NCI-H187 treated with DMSO at 0.1 percent for 48 hours (cell line): ENCODE measurements at regions not wholly inside any gene's neighbourhood (a gene's known extent, or its start where the extent isn't known, plus 50 kb on each side); places are given as distances from the start of the nearest gene placed in this dataset.

Experiments used
- DNase-seq: peaks from one replicate; lab custom pipeline; 2025; lab: John Stamatoyannopoulos, UW

GRCh38 chrX:13147733-13148132 is 103.3 kb upstream of the FAM9C start:
- no peak for DNase-seq

GRCh38 chrX:13147147-13147546 is 102.7 kb upstream of the FAM9C start:
- DNase-seq: no peak

- DNase-seq: no peak
Observed at GRCh38 chrX:13144927-13145655, 100.7 kb upstream of the FAM9C start.

- no peak for DNase-seq
Observed at GRCh38 chrX:13142891-13143290, 98.5 kb upstream of the FAM9C start.

GRCh38 chrX:13140007-13140406 is 95.6 kb upstream of the FAM9C start:
- no peak for DNase-seq

- DNase-seq: no peak
Observed at GRCh38 chrX:13131396-13132137, 87.1 kb upstream of the FAM9C start.

- DNase-seq: no peak
Observed at GRCh38 chrX:13130816-13131215, 86.4 kb upstream of the FAM9C start.

- DNase-seq: no peak
Observed at GRCh38 chrX:13128104-13128503, 83.7 kb upstream of the FAM9C start.

GRCh38 chrX:13126775-13127174 is 82.4 kb upstream of the FAM9C start:
- DNase-seq: no peak

- DNase-seq: no peak
Observed at GRCh38 chrX:13125188-13125587, 80.8 kb upstream of the FAM9C start.

GRCh38 chrX:13123857-13124345 is 79.5 kb upstream of the FAM9C start:
- DNase-seq: no peak

GRCh38 chrX:13123247-13123856 is 78.9 kb upstream of the FAM9C start:
- no peak for DNase-seq

- DNase-seq: no peak
Observed at GRCh38 chrX:13121020-13121555, 76.7 kb upstream of the FAM9C start.

GRCh38 chrX:13120017-13120416 is 75.6 kb upstream of the FAM9C start:
- no peak for DNase-seq

- no peak for DNase-seq
Observed at GRCh38 chrX:13119386-13119785, 75.0 kb upstream of the FAM9C start.

- no peak for DNase-seq
Observed at GRCh38 chrX:13115146-13115855, 70.9 kb upstream of the FAM9C start.

GRCh38 chrX:13112499-13112898 is 68.1 kb upstream of the FAM9C start:
- no peak for DNase-seq

GRCh38 chrX:13110433-13111324 is 66.3 kb upstream of the FAM9C start:
- DNase-seq: no peak

- DNase-seq: no peak
Observed at GRCh38 chrX:13109817-13110216, 65.4 kb upstream of the FAM9C start.

GRCh38 chrX:13103914-13104274 is 59.5 kb upstream of the FAM9C start:
- DNase-seq: no peak
